IPS-18a (cell line): ENCODE measurements at regions not wholly inside any gene's neighbourhood (a gene's known extent, or its start where the extent isn't known, plus 50 kb on each side); places are given as distances from the start of the nearest gene placed in this dataset.

ENCODE experiments used
- H3K27ac ChIP-seq: one replicate; pipeline ENCODE4 v1.5.1; 2013; ENCODE audit warnings: low read length
- H3K27me3 ChIP-seq: one replicate; pipeline ENCODE4 v1.6.1; 2013; ENCODE audit warnings: mild to moderate bottlenecking, low read length; ENCODE audit not compliant: control insufficient read depth, insufficient read depth
- H3K36me3 ChIP-seq: one replicate; pipeline ENCODE4 v1.6.1; 2013; ENCODE audit warnings: low read depth, low read length; ENCODE audit not compliant: control insufficient read depth
- H3K4me1 ChIP-seq: one replicate; pipeline ENCODE4 v1.6.1; 2013; ENCODE audit warnings: low read depth, low read length; ENCODE audit not compliant: control insufficient read depth
- H3K4me3 ChIP-seq: one replicate; pipeline ENCODE4 v1.5.1; 2013; ENCODE audit warnings: low read length
- H3K9ac ChIP-seq: one replicate; pipeline ENCODE4 v1.6.1; 2013; ENCODE audit warnings: mild to moderate bottlenecking, low read length, moderate library complexity
- H3K9me3 ChIP-seq: one replicate; pipeline ENCODE4 v1.6.1; 2013; ENCODE audit warnings: low read depth, low read length; ENCODE audit not compliant: control insufficient read depth

DNA sequence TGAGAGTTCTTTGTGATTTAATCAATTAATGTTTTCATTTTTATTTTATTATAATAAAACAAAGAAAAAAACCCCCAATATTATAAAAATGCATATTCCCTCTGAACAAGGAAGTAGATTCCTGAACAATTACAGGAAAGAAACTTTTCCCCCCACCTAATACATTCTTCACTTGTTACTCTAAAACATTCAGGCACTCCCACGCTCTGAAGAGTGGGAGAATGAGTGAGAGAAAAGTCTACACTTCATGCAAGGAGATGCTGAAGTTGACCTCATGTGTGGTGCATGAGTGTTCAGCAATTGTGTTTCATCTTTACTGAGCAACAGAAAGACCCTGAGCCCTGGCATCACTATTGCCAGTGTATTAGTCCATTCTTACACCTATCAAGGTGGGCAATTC lies 244.2 kb upstream of the IGFBP3 start:
- H3K27ac ChIP-seq: no peak overlapping the region
- H3K9me3 ChIP-seq: no peaks in the 10 kb centered on the region
- H3K4me3 ChIP-seq: no peak overlapping the region
- H3K9ac ChIP-seq: no peak overlapping the region
- no peaks in the 10 kb centered on the region for H3K4me1 ChIP-seq
- no peaks in the 10 kb centered on the region for H3K27me3 ChIP-seq
- H3K36me3 ChIP-seq: no peaks in the 10 kb centered on the region

- H3K9ac ChIP-seq: no peak overlapping the region
Measured at GRCh38 chr7:46164629-46165028, 243.6 kb upstream of the IGFBP3 start.

DNA sequence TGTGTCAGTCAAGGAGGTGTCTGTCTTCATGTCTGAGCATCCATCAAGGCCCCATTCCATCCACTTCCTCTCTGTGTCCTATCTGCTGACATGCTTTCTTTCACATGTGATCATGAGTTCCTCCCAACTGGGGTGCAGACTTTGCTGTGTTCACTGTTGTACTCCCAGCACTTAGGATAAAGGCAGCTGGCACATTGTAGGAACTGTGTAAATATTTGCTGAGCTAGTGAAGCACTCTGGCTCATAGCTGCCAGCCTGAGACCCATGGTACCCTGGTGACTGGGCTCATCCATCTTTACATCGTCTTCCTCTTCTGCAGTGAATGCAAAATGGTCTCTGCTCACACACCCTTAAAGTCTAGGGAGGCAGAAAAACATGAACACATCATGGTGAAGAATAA lies 242.2 kb upstream of the IGFBP3 start:
- no peaks in the 10 kb centered on the region for H3K9me3 ChIP-seq
- no peak overlapping the region for H3K27ac ChIP-seq
- H3K9ac ChIP-seq: no peak overlapping the region
- H3K4me1 ChIP-seq: no peaks in the 10 kb centered on the region
- H3K36me3 ChIP-seq: no peaks in the 10 kb centered on the region
- no peaks in the 10 kb centered on the region for H3K27me3 ChIP-seq
- H3K4me3 ChIP-seq: no peak overlapping the region

More at GRCh38 chr7:46164629-46165028, 243.6 kb upstream of the IGFBP3 start:
- no peak overlapping the region for H3K27ac ChIP-seq
- no peaks in the 10 kb centered on the region for H3K27me3 ChIP-seq
- no peaks in the 10 kb centered on the region for H3K4me1 ChIP-seq
- H3K36me3 ChIP-seq: no peaks in the 10 kb centered on the region
- no peaks in the 10 kb centered on the region for H3K9me3 ChIP-seq
- no peak overlapping the region for H3K4me3 ChIP-seq

- Histone ChIP-seq H3K9ac (no peak overlapping the region), H3K4me1 (no peaks in the 10 kb centered on the region), H3K4me3 (no peak overlapping the region), H3K9me3 (no peaks in the 10 kb centered on the region), H3K27ac (no peak overlapping the region), H3K36me3 (no peaks in the 10 kb centered on the region), H3K27me3 (no peaks in the 10 kb centered on the region)
Measured at GRCh38 chr7:46162609-46163008, 241.5 kb upstream of the IGFBP3 start.

- no peaks in the 10 kb centered on the region for H3K9me3 ChIP-seq
- no peak overlapping the region for H3K4me3 ChIP-seq
- no peaks in the 10 kb centered on the region for H3K36me3 ChIP-seq
- H3K27me3 ChIP-seq: no peaks in the 10 kb centered on the region
- H3K9ac ChIP-seq: no peak overlapping the region
- H3K27ac ChIP-seq: no peak overlapping the region
- no peaks in the 10 kb centered on the region for H3K4me1 ChIP-seq
Measured at GRCh38 chr7:46160861-46161260, 239.8 kb upstream of the IGFBP3 start.

DNA sequence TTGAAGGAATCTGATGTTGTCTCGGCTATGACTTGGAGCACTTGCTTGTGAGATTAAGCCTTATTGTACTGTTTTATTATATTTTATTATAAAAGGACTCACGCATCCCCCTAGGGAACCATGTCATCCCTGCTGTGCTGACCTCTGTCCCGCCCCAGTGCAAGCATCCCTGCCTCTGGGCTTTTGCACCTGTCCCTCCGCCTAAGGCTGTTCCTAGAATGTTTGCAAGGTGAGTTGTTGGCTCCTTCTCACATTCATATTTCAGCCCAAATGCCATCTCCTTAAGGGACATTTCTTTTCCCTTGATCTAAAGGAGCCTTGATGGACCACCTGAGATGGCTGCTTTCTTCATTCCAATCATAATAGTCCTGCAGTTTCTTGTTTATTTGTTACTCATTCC lies 236.9 kb upstream of the IGFBP3 start:
- no peaks in the 10 kb centered on the region for H3K9me3 ChIP-seq
- no peaks in the 10 kb centered on the region for H3K4me1 ChIP-seq
- H3K4me3 ChIP-seq: no peak overlapping the region
- no peaks in the 10 kb centered on the region for H3K36me3 ChIP-seq
- H3K27me3 ChIP-seq: no peaks in the 10 kb centered on the region
- no peak overlapping the region for H3K27ac ChIP-seq
- H3K9ac ChIP-seq: no peak overlapping the region

DNA sequence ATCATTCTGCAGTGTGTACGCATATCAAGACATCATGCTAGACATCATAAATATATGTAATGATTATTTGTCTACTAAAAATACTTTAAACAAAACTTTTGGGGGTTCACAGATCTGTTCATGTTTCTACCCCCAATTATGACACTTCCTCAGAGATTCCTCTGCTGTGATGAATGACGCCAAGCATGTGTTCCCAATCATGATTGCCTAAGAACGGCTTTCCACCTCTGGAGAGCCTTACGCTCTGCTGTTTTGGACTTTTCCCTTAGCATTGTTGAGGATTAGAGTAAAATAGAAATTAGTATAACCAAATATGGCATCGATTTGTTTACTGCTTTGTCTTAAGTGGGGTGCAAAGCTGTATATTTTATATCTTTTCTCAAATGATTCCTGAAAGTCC lies 236.3 kb upstream of the IGFBP3 start:
- no peaks in the 10 kb centered on the region for H3K4me1 ChIP-seq
- no peak overlapping the region for H3K9ac ChIP-seq
- H3K27ac ChIP-seq: no peak overlapping the region
- H3K36me3 ChIP-seq: no peaks in the 10 kb centered on the region
- no peak overlapping the region for H3K4me3 ChIP-seq
- no peaks in the 10 kb centered on the region for H3K27me3 ChIP-seq
- H3K9me3 ChIP-seq: no peaks in the 10 kb centered on the region

- H3K27ac ChIP-seq: no peak overlapping the region
- no peak overlapping the region for H3K4me3 ChIP-seq
- no peaks in the 10 kb centered on the region for H3K36me3 ChIP-seq
Measured at GRCh38 chr7:46156853-46157252, 235.8 kb upstream of the IGFBP3 start.

DNA sequence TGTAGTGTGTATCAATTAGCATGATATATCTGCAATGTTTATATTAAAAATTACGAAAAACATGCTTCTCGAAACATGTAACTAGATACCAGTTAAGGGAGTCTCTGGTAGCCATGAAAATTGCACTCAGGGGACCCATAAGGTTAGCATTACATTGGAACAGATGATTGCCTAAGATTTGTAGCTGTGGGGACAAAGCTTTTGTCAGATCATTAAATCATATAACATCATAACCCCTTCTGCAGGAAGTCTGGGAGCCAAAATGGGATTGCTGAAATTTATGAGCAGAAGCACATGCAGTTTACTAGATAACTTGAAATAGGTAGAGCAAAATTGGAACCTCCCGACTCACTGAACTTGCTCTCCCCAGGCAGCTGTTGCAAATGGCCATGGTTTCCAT lies 235.0 kb upstream of the IGFBP3 start:
- Histone ChIP-seq H3K27ac (no peak overlapping the region), H3K4me3 (no peak overlapping the region), H3K9me3 (no peaks in the 10 kb centered on the region), H3K36me3 (no peaks in the 10 kb centered on the region), H3K27me3 (no peaks in the 10 kb centered on the region), H3K4me1 (no peaks in the 10 kb centered on the region), H3K9ac (no peak overlapping the region)

More at GRCh38 chr7:46156853-46157252, 235.8 kb upstream of the IGFBP3 start:
- Histone ChIP-seq H3K27me3 (no peaks in the 10 kb centered on the region), H3K4me1 (no peaks in the 10 kb centered on the region), H3K9me3 (no peaks in the 10 kb centered on the region), H3K9ac (no peak overlapping the region)

DNA sequence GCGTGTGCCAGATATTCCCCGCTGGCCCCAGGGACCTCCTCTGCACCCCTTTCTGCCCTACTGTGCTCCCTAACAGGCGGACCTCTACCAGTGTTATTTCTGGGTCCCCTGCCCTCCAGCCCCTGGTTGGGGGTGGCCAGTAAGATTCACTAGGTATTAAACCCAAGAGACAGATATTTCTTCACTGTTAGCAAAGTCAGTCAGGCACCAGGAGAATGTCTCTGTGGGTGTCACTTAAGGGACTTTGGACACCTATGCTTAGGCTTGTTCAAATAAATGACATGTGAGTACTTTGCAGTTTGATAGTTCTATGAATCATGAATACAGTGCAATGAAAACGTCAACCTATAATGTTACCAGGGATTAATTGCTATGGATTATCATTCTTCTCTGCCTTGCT lies 234.3 kb upstream of the IGFBP3 start:
- no peaks in the 10 kb centered on the region for H3K27me3 ChIP-seq
- no peaks in the 10 kb centered on the region for H3K4me1 ChIP-seq
- H3K27ac ChIP-seq: no peak overlapping the region
- H3K36me3 ChIP-seq: no peaks in the 10 kb centered on the region
- H3K9me3 ChIP-seq: no peaks in the 10 kb centered on the region
- H3K9ac ChIP-seq: no peak overlapping the region
- no peak overlapping the region for H3K4me3 ChIP-seq

GRCh38 chr7:46153951-46154787 lies 233.1 kb upstream of the IGFBP3 start:
- H3K4me1 ChIP-seq: no peaks in the 10 kb centered on the region
- no peaks in the 10 kb centered on the region for H3K36me3 ChIP-seq
- no peaks in the 10 kb centered on the region for H3K9me3 ChIP-seq
- no peak overlapping the region for H3K4me3 ChIP-seq
- no peaks in the 10 kb centered on the region for H3K27me3 ChIP-seq
- H3K27ac ChIP-seq: no peak overlapping the region
- H3K9ac ChIP-seq: no peak overlapping the region

DNA sequence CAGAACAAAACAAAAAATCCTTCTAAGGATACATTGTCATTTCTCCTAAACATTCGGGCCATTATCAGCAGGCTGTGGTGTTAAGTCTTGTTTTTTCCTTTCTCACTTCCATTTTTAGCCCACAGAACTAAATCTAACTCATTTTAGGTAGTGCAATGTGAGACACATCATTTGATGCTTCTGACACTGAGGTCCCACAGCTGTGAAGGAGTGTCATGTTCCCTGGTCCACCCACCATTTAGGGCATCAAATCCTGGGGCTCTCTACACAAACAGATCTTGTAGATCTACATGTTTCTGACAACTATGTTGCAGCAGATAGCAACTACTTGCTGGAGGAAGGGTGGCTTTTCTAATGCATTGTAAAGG lies 232.5 kb upstream of the IGFBP3 start:
- no peaks in the 10 kb centered on the region for H3K36me3 ChIP-seq
- no peak overlapping the region for H3K9ac ChIP-seq
- no peak overlapping the region for H3K4me3 ChIP-seq
- H3K27me3 ChIP-seq: no peaks in the 10 kb centered on the region
- H3K27ac ChIP-seq: no peak overlapping the region
- no peaks in the 10 kb centered on the region for H3K9me3 ChIP-seq
- no peaks in the 10 kb centered on the region for H3K4me1 ChIP-seq
